K562 (cell line): ENCODE measurements at regions not wholly inside any gene's neighbourhood (a gene's known extent, or its start where the extent isn't known, plus 50 kb on each side); places are given as distances from the start of the nearest gene placed in this dataset.

Experiments used
- ATAC-seq: fragments of 200-7000 bp; cut with Tn5 transposase; 3 replicates; pipeline ENCODE4 v1.9.1; 2020; ENCODE audit warnings: moderate library complexity
- BruUV-seq: library from RNA; stranded (reverse); fragments of 400-500 nt; replicated peaks from 2 replicates; lab custom pipeline; 2021; lab: Mats Ljungman, UMichigan
- CTCF ChIA-PET: fragments of 300-600 bp; formaldehyde crosslinking; extraction: SDS; loops from one replicate; lab custom pipeline; 2021; ENCODE audit warnings: low intra/inter-chr PET ratio; lab: Yijun Ruan, JAX
- POLR2A ChIA-PET: fragments of 300-600, 350-650 bp; sonication (Branson Sonifier 250); formaldehyde crosslinking; extraction: SDS; loops from one replicate; lab custom pipeline; 2021; ENCODE audit warnings: antibody characterized with exemption, inconsistent platforms; lab: Yijun Ruan, JAX
- DNase-seq, 4 experiments: peaks; one replicate each; pipeline versions ENCODE4 v3.0.0 to v3.0.0-alpha.2; 2011 to 2018; ENCODE audit warnings: low spot score in 3 of 4, mixed read lengths in 3 of 4; ENCODE audit errors: extremely low read depth in 1 of 4
- FAIRE-seq: peaks from 2 replicates; lab custom pipeline; 2011; peaks lifted over from hg19 to GRCh38; lab: Jason Lieb, UNC
- H2AFZ ChIP-seq: 2 replicates; pipeline ENCODE4 v1.6.0; 2011; ENCODE audit warnings: low read depth, low read length, control low read depth, inconsistent platforms
- H3K27ac ChIP-seq: fragments of 200-600 bp; 3 replicates; pipeline ENCODE4 v1.8.0; 2011; ENCODE audit warnings: low read depth, mild to moderate bottlenecking, control low read depth, inconsistent platforms, low read length, moderate library complexity, mixed read lengths; ENCODE audit errors: extremely low read depth
- H3K27me3 ChIP-seq, 2 experiments: fragments of 300-600 bp in 1 of 2; 2 replicates in 1 of 2; 3 replicates in 1 of 2; pipeline versions ENCODE4 v1.6.0 to v1.8.0; 2011; ENCODE audit warnings: inconsistent platforms in 2 of 2, low read length in 2 of 2, mild to moderate bottlenecking in 1 of 2, mixed read lengths in 1 of 2, moderate library complexity in 1 of 2; ENCODE audit not compliant: control insufficient read depth in 2 of 2, insufficient read depth in 2 of 2
- H3K36me3 ChIP-seq: fragments of 300-600 bp; 3 replicates; pipeline ENCODE4 v1.8.0; 2011; ENCODE audit warnings: mild to moderate bottlenecking, low read length, inconsistent platforms; ENCODE audit not compliant: control insufficient read depth, insufficient read depth
- H3K4me1 ChIP-seq, 2 experiments: fragments of 200-600 bp in 1 of 2; replicated peaks in 1 of 2; 2 replicates in 1 of 2; 3 replicates in 1 of 2; pipeline versions ENCODE4 v1.5.1 to v1.8.0; 2011; ENCODE audit warnings: inconsistent platforms in 2 of 2, low read length in 2 of 2, mild to moderate bottlenecking in 1 of 2, mixed read lengths in 1 of 2, moderate library complexity in 1 of 2; ENCODE audit not compliant: control insufficient read depth in 2 of 2, insufficient read depth in 2 of 2
- H3K4me2 ChIP-seq: 2 replicates; pipeline ENCODE4 v1.6.1; 2011; ENCODE audit warnings: low read length, control low read depth, inconsistent platforms, mixed read lengths; ENCODE audit not compliant: insufficient read depth
- H3K4me3 ChIP-seq: fragments of 200-600 bp; sonication (generic), shearing (Covaris generic); 2 replicates; pipeline ENCODE4 v1.5.1; 2016; ENCODE audit warnings: control low read depth, inconsistent platforms
- H3K79me2 ChIP-seq: fragments of 200-600 bp; 3 replicates; pipeline ENCODE4 v1.8.0; 2011; ENCODE audit warnings: low read length, inconsistent platforms; ENCODE audit not compliant: control insufficient read depth, insufficient read depth
- H3K9ac ChIP-seq, 2 experiments: 2 replicates each; pipeline versions ENCODE4 v1.6.0 to v1.6.1; 2011; ENCODE audit warnings: low read depth in 2 of 2, low read length in 2 of 2, control low read depth in 1 of 2, inconsistent platforms in 1 of 2, mild to moderate bottlenecking in 1 of 2, mixed read lengths in 1 of 2; ENCODE audit not compliant: insufficient read depth in 1 of 2
- H3K9me1 ChIP-seq: one replicate; pipeline ENCODE4 v1.6.0; 2011; ENCODE audit warnings: inconsistent platforms, mild to moderate bottlenecking, low read length, moderate library complexity; ENCODE audit not compliant: control insufficient read depth, insufficient read depth
- H3K9me3 ChIP-seq: replicated peaks from 2 replicates; pipeline ENCODE4 v1.5.1; 2011; ENCODE audit warnings: low read depth, low read length, inconsistent platforms; ENCODE audit not compliant: control insufficient read depth, insufficient read depth
- H4K20me1 ChIP-seq: replicated peaks from 2 replicates; pipeline ENCODE4 v1.6.1; 2011; ENCODE audit warnings: low read length, inconsistent platforms, mixed read lengths; ENCODE audit not compliant: control insufficient read depth, insufficient read depth
- CBX3 ChIP-seq, 2 experiments: IDR thresholded peaks; 1 replicate in 1 of 2; 2 replicates in 1 of 2; pipeline ENCODE4 v1.6.1; 2012; ENCODE audit warnings: inconsistent platforms in 2 of 2, low read length in 2 of 2, borderline replicate concordance in 1 of 2, control low read depth in 1 of 2
- DNMT1 ChIP-seq: fragments of 450-650 bp; IDR thresholded peaks from 2 replicates; pipeline ENCODE4 v1.6.1; 2016; ENCODE audit warnings: antibody characterized with exemption, mild to moderate bottlenecking
- HMG20B ChIP-seq: fragments of 250-450 bp; sonication (Bioruptor Pico); IDR thresholded peaks from 2 replicates; pipeline ENCODE4 v1.5.0; 2021; ENCODE audit warnings: mild to moderate bottlenecking
- KAT2B ChIP-seq: IDR thresholded peaks from one replicate; pipeline ENCODE4 v1.6.1; 2012; ENCODE audit warnings: low read depth, mild to moderate bottlenecking, control low read depth, inconsistent platforms, low read length, moderate library complexity
- LARP7 ChIP-seq: fragments of 450-650 bp; IDR thresholded peaks from 2 replicates; pipeline ENCODE4 v1.6.1; 2016
- NFYB ChIP-seq: IDR thresholded peaks from 2 replicates; pipeline ENCODE4 v1.6.1; 2011; ENCODE audit warnings: mild to moderate bottlenecking, moderate library complexity; ENCODE audit not compliant: insufficient read length; ENCODE audit errors: extremely low read depth
- PKNOX1 ChIP-seq: fragments of 450-650 bp; IDR thresholded peaks from 2 replicates; pipeline ENCODE4 v1.6.1; 2016
- RAD21 ChIP-seq, 2 experiments: fragments of 250-450 bp in 1 of 2; fragments of 450-650 bp in 1 of 2; sonication (Bioruptor Pico) in 1 of 2; formaldehyde crosslinking in 1 of 2; IDR thresholded peaks in 1 of 2; conservative IDR thresholded peaks in 1 of 2; 2 replicates each; pipeline versions ENCODE4 v1.4.0 to v1.8.0; 2020 to 2022; ENCODE audit warnings: mild to moderate bottlenecking in 2 of 2, moderate library complexity in 1 of 2
- RCOR1 ChIP-seq, 2 experiments: IDR thresholded peaks; 2 replicates each; pipeline ENCODE4 v1.6.1; 2012; ENCODE audit warnings: low read depth in 2 of 2, low read length in 2 of 2, borderline replicate concordance in 1 of 2, improper control_type of control experiment in 1 of 2
- SNRNP70 ChIP-seq: fragments of 200-400 bp; formaldehyde crosslinking; optimal IDR thresholded peaks from 2 replicates; pipeline ENCODE3; 2017; ENCODE audit warnings: low read depth, low read length
- TAF1 ChIP-seq: IDR thresholded peaks from 2 replicates; pipeline ENCODE4 v1.6.1; 2011; ENCODE audit warnings: mild to moderate bottlenecking, low read length, moderate library complexity; ENCODE audit not compliant: insufficient read depth, control insufficient read depth, severe bottlenecking; ENCODE audit errors: extremely low read depth
- TAL1 ChIP-seq: fragments of 450-650 bp; IDR thresholded peaks from 2 replicates; pipeline ENCODE4 v1.6.1; 2016; ENCODE audit warnings: mild to moderate bottlenecking
- TBL1XR1 ChIP-seq, 2 experiments: IDR thresholded peaks; 2 replicates each; pipeline ENCODE4 v1.6.1; 2012; ENCODE audit warnings: improper control_type of control experiment in 2 of 2, low read length in 2 of 2, mild to moderate bottlenecking in 1 of 2
- TGIF2 ChIP-seq: sonication (generic); formaldehyde crosslinking; IDR thresholded peaks from 2 replicates; pipeline ENCODE4 v1.8.1; 2022; ENCODE audit warnings: mild to moderate bottlenecking, missing genetic modification reagents, moderate library complexity
- WGBS: fragments of 100-300 bp; shearing (Covaris generic); methylation state at CpG from one replicate; pipeline ENCODE4 v1.1.6; 2016; ENCODE audit warnings: low coverage, mixed read lengths; ENCODE audit not compliant: insufficient coverage; ENCODE audit errors: missing lambda C conversion rate; 5-methylcytosine and 5-hydroxymethylcytosine counted together
- in situ Hi-C: fragments of 300-500 bp; cut with MboI; formaldehyde crosslinking; loops from 4 replicates; pipeline ENCODE4 v1.15.0; 2018; ENCODE audit warnings: inconsistent platforms, mixed read lengths
- intact Hi-C: fragments of 100-400 bp; cut with micrococcal nuclease; formaldehyde crosslinking; loops from 2 replicates; pipeline ENCODE4 v1.14.2; 2022
- TF ChIP-seq, protein P1 (sequence below): fragments of 250-450 bp; sonication (Bioruptor Pico); IDR thresholded peaks from 2 replicates; pipeline ENCODE4 v1.5.0; 2021; ENCODE audit warnings: mild to moderate bottlenecking, borderline replicate concordance
- TF ChIP-seq, protein P2 (sequence below): sonication (generic); formaldehyde crosslinking; IDR thresholded peaks from 2 replicates; pipeline ENCODE4 v1.8.1; 2022; ENCODE audit warnings: missing genetic modification reagents

DNA sequence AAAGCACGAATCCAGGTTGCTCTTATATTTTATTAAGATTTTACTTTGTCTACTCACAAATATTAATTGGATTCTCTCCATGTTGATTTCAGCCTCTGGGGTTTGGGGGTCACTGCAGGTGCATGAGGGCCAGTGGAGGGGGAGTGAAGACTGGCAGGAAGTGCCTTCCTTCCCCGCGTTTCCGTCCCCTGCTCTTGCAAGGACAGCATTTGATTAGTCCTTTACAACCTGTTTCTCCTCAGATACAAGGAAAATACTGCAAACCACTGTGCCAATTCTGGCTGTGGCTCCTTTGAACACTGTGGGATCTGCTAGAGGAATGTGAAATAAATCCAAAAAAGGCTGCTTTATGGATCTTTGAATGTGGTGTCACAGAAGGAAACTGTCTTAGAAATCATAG is 291.8 kb downstream of the ETNK1 start:
- Histone ChIP-seq H3K4me2 (no peak overlapping the region), H3K9ac (no peak overlapping the region), H3K79me2 (no peaks in the 10 kb centered on the region), H3K27ac (no peak overlapping the region), H3K9me3 (no peaks in the 10 kb centered on the region), H3K36me3 (no peaks in the 10 kb centered on the region), H3K4me3 (no peak overlapping the region), H3K9me1 (no peaks in the 10 kb centered on the region), H3K4me1 (no peaks in the 10 kb centered on the region; a peak in 1 of 5 replicates), H2AFZ (no peak overlapping the region), H3K27me3 (no peaks in the 10 kb centered on the region; a peak in 1 of 5 replicates), H4K20me1 (no peaks in the 10 kb centered on the region; the same call in 1 of the 2 replicates)
- no TSS peak for BruUV-seq
- ChIA-PET CTCF (no interaction called here), POLR2A (no interaction called here)
- no peak for FAIRE-seq
- DNase-seq = no peak
- in situ Hi-C loops = no loop called here
- intact Hi-C loops = no loop called here
- no peak for ATAC-seq
- WGBS = 1% methylated on average over 4 of the region's 4 CpGs
- TF ChIP-seq CBX3 (IDR thresholded peaks at IDR 0.05; ENCODE audit: borderline replicate concordance in 1 of 2, low read length in 2 of 2) = no peak
- TF ChIP-seq, protein P1, sequence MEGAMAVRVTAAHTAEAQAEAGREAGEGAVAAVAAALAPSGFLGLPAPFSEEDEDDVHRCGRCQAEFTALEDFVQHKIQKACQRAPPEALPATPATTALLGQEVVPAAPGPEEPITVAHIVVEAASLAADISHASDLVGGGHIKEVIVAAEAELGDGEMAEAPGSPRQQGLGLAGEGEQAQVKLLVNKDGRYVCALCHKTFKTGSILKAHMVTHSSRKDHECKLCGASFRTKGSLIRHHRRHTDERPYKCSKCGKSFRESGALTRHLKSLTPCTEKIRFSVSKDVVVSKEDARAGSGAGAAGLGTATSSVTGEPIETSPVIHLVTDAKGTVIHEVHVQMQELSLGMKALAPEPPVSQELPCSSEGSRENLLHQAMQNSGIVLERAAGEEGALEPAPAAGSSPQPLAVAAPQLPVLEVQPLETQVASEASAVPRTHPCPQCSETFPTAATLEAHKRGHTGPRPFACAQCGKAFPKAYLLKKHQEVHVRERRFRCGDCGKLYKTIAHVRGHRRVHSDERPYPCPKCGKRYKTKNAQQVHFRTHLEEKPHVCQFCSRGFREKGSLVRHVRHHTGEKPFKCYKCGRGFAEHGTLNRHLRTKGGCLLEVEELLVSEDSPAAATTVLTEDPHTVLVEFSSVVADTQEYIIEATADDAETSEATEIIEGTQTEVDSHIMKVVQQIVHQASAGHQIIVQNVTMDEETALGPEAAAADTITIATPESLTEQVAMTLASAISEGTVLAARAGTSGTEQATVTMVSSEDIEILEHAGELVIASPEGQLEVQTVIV = no peak
- TF ChIP-seq SNRNP70 = no peak
- TF ChIP-seq, protein P2, sequence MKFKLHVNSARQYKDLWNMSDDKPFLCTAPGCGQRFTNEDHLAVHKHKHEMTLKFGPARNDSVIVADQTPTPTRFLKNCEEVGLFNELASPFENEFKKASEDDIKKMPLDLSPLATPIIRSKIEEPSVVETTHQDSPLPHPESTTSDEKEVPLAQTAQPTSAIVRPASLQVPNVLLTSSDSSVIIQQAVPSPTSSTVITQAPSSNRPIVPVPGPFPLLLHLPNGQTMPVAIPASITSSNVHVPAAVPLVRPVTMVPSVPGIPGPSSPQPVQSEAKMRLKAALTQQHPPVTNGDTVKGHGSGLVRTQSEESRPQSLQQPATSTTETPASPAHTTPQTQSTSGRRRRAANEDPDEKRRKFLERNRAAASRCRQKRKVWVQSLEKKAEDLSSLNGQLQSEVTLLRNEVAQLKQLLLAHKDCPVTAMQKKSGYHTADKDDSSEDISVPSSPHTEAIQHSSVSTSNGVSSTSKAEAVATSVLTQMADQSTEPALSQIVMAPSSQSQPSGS (CRISPR knock-in tag) = no peak
- no peak for TF ChIP-seq RCOR1 (IDR thresholded peaks at IDR 0.05; ENCODE audit: borderline replicate concordance in 1 of 2, low read depth in 2 of 2, low read length in 2 of 2)
- no peak for TF ChIP-seq TBL1XR1 (IDR thresholded peaks at IDR 0.05; ENCODE audit: low read length in 2 of 2)
- TF ChIP-seq DNMT1 = no peak
- TF ChIP-seq RAD21 (CRISPR knock-in tag; conservative IDR thresholded peaks at IDR 0.05 in 1 of 2, IDR thresholded peaks at IDR 0.05 in 1 of 2) = no peak
- no peak for TF ChIP-seq PKNOX1
- TF ChIP-seq TGIF2 (CRISPR knock-in tag) = no peak
- no peak for TF ChIP-seq HMG20B (CRISPR knock-in tag)
- TF ChIP-seq LARP7 = no peak
- TF ChIP-seq TAF1 = no peak
- TF ChIP-seq TAL1 = no peak
- TF ChIP-seq KAT2B = no peak
- no peak for TF ChIP-seq NFYB
